Right kidney (tissue), 1 donor: ENCODE measurements at regions not wholly inside any gene's neighbourhood (a gene's known extent, or its start where the extent isn't known, plus 50 kb on each side); places are given as distances from the start of the nearest gene placed in this dataset.
"Not testable (repeated sequence)": the region's sequence is repeated elsewhere in the genome, so short reads cannot be mapped to it uniquely, and the experiment has no call there.

Source experiments
- DNase-seq: peaks from one replicate; pipeline ENCODE4 v3.0.0-alpha.2; 2016

DNA sequence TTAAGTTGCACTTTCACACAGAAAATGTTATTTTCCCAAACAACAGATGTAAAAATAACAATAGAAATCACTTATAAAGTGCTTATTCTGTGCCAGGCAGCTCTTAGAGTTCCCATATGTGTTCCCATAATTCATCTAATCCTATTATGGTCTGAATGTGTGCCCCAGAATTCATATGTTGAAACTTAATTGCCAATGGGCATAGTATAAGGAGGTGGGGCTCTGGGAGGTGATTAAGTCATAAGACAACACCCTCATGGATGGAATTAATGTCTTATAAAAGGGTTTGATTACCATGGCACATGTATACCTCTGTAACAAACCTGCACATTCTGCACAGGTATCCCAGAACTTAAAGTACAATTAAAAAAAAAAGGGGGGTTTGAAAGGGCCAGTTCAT, 92.7 kb downstream of the FZD1 start:
- DNase-seq = no peak

- no peak for DNase-seq
Observed at GRCh38 chr7:91357379-91357778, 93.1 kb downstream of the FZD1 start.

- no peak for DNase-seq
Observed at GRCh38 chr7:91357901-91358300, 93.7 kb downstream of the FZD1 start.

DNA sequence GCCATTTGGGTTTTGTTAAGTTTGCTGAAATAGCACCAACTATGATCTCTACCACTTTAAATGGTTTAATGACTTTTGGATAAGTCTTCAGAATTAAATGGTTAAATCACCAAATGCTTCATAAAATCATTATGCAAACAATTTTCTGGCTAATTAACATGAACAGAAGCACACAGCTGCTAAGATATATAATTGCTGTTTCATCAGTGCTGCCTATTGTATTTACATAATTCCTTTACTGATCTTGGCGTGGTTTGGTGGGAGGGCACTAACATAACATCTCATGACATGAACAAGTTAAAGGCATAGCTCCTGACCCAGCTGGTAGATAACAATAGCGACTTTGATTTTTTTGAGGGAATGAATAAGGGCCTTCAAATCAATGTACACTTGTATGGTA, 94.1 kb downstream of the FZD1 start:
- no peak for DNase-seq

- DNase-seq = not testable (repeated sequence)
Observed at GRCh38 chr7:91365097-91365496, 100.9 kb downstream of the FZD1 start.

DNA sequence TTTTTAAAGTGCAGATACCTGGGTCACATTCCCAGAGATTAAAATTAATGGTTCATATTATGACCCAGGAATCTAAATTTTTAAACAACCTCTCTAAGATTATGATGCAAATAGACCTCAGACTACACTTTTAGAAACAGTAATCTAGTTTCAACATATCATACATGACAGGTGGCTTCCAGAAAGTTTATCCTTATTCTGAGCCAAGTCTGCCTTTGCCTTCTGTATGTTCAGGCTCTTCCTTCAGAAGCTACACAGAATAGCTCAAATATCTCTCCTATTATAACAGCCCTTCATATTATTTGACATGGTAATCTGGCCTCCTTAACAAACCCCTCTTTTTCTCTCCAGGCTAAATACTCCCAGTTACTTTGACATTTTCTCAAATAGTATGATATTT, 101.9 kb downstream of the FZD1 start:
- DNase-seq = no peak

DNA sequence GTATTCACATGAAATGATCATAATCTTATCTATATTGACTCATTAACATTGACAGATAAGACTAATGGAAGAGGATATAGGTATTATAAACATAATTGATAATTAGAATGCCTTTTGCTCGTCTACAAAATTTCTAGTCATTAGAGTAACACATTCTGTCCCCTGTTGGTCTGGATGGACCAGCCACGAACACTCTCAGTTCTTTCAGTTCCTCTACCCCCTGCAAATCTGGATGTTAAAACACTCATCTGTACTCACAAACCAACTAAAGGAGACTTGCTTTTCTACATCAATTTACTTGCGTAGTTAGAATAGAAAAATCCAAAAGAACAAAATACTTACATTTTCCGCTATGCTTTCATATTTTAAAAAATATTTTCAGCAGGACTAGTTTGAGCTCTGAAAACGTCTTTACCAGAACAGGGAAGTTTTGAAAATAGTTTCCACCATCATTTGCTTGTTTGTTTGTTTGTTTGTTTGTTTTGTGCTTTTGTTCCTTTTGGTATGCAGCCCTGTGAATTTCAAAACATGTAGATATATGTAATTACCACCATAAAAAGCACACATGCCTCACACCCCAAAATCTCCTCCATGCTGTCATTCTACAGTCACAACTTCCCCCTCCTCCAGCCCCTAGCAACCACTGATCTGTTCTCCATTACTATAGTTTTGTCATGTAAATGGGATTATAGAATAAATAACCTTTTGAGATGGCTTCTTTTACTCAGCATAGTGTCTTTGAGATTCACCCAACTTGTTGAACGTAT, 103.8 kb downstream of the FZD1 start:
- DNase-seq = no peak

GRCh38 chr7:91372323-91372722, 108.1 kb downstream of the FZD1 start:
- no peak for DNase-seq

DNA sequence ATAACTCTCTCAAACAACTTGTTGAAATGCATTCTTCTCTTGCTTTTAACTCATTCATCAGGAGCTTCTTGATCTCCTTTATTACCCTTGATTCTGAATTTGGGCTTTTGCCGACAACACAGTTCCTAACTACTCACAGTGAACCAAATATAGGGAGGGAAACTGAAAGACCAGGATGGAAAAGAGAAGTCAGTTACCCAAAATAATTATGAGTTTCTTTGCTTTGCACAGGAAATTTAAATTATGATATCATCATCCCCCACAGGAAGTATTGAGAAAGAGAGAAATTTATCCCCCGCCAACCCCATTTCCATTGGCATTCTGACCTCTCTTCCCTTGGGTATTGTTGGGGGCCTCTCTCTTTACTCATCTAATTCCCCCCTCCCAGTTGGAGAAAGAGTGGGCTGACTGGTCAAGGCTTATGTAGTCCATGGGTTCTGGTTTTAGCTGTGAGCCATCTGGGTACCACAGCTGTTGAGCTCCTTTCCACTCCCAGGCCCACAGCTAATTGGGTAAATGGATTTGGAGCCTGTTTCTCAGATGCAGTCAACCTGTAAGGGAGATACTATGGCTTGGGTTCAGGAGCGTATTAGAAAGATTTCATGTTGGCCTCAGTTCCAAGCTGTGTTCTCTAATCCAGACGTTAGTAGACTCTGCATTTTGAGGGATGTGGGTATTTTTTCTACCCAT, 109.0 kb downstream of the FZD1 start:
- DNase-seq = no peak

- no peak for DNase-seq
Observed at GRCh38 chr7:91374321-91374989, 110.2 kb downstream of the FZD1 start.

- DNase-seq = no peak
Observed at GRCh38 chr7:91375378-91375777, 111.1 kb downstream of the FZD1 start.

DNA sequence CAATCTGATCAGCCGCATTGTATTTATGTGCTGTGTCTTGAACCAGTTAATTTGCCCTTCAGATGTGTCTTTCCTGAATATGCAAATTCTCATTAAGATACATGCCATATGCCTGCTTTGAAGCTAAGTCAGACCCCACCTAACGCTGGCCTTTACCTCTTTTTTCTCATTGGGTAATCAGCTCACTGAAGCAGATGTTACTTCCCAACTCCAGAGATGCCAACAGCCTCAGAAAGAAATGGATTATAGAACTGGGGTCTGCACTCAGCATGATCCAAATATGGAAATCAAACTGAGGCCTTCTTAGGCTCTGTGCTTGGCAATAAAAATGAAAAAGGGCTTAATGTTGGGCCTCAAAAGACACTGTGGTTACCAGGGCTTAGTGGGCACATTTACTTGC, 113.9 kb downstream of the FZD1 start:
- no peak for DNase-seq

DNA sequence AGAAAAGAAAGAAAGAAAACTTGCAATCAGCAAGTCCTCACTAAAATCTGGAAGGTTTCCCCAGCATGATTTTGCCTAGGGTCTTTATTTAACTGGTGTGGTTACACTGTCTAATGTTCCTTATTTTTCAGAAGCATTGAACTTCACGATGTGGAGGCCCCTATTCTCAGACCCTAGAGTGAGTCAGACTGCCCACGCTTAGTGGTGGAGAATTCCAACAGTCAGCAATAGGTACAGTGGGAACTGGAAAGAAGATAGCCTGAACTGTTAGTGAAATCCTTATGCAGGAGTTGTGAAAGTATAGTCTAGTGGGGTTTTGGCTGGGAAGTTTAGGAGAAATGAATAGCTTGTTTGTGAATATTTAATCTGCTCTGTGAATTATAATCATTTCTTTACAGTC, 115.0 kb downstream of the FZD1 start:
- no peak for DNase-seq

GRCh38 chr7:91379991-91380390, 115.8 kb downstream of the FZD1 start:
- no peak for DNase-seq

GRCh38 chr7:91383053-91383904, 119.0 kb downstream of the FZD1 start:
- DNase-seq = no peak

DNA sequence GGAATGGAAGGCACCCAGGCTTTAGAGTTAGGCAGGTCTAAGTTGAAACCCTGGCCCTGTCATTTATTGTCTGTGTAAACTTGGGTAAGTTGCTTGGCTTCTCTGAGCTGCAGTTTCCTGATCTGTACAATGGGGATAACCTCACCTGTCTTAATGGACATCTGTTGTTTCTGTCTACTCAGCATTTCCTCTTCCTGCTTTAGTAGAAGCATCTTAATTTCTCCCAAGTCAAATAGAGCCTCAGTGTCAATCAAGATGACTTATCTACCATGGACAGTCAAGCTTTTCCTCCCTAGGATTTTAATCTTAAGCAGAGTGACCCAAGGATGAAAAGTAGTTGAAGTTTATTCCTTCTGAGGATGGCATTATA, 119.7 kb downstream of the FZD1 start:
- DNase-seq = no peak

DNA sequence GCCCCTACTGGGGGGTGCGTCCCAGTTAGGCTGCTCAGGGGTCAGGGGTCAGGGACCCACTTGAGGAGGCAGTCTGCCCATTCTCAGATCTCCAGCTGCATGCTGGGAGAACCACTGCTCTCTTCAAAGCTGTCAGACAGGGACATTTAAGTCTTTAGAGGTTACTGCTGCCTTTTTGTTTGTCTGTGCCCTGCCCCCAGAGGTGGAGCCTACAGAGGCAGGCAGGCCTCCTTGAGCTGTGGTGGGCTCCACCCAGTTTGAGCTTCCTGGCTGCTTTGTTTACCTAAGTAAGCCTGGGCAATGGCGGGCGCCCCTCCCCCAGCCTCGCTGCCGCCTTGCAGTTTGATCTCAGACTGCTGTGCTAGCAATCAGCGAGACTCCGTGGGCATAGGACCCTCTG, 130.5 kb downstream of the FZD1 start:
- not testable (repeated sequence) for DNase-seq

DNA sequence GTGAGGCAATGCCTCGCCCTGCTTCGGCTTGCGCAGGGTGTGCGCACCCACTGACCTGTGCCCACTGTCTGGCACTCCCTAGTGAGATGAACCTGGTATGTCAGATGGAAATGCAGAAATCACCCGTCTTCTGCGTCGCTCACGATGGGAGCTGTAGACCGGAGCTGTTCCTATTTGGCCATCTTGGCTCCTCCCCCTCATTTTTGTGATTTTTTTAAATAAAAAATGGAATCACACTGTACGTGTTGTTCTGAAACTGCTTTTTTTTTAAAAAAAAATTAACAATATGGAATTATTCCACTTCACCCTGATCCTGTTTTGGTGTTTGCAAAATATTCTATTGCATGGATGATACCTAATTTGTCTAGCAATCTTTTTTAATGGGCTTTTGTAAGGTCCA, 131.1 kb downstream of the FZD1 start:
- not testable (repeated sequence) for DNase-seq

- DNase-seq = no peak
Observed at GRCh38 chr7:91397096-91397495, 132.9 kb downstream of the FZD1 start.

DNA sequence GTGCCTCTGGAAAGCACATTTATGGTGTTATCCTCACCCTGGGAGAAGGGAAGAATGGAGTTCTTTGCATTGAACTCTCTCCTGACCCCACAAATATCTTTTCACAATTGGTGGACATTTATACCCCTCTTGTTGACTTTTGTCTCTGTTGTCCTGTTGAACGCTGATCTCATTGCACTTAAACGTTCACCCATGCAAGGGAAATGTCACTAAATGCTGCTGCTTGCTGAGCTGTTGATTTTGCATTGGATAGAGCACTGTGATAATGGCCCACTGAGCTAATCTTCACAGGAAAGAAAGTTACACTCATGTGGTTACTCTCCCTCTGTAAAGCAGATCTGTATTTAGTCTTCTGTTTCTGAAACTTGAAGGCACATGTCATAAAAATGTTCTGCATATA, 133.4 kb downstream of the FZD1 start:
- no peak for DNase-seq

DNA sequence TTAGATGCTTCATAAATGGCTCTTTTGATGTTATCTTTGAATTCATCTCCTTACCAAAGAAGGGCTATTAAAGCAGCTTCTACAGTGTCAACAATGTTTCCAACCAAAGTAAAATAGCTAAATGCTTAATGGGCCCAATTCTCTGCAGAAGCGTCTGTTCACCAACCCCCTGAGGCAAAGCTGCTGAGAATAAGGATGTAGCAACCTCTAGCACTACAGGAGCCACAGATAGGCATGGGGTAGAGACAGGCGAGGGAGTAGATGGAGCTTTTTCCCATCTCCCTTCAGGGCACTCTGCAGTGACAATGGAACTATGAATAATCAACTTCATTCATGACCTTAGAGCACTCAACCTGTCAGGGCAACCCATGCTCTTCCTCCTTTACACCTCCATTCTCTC, 134.1 kb downstream of the FZD1 start:
- DNase-seq = no peak

- DNase-seq = no peak
Observed at GRCh38 chr7:91405092-91405788, 141.0 kb downstream of the FZD1 start.
